ENCODE measurements at regions not wholly inside any gene's neighbourhood (a gene's known extent, or its start where the extent isn't known, plus 50 kb on each side); places are given as distances from the start of the nearest gene placed in this dataset.

DNA sequence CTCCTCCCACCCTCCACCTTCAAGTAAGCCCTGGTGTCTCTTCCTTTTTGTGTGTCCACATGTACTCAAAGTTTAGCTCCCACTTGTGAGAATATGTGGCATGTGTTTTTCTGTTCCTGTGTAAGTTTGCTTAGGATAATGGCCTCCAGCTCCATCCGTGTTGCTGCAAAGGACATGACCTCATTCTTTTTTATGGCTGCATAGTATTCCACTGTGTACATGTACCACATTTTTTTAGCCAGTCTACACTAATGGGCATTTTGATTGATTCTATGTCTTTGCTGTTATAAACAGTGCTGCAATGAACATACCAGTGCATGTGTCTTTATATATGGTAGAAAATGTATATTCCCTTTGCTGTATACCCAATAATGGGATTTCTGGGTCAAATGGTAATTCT lies 710.9 kb downstream of the CCSER2 start:
- Mint-ChIP-seq H3K27me3 (ENCODE audit: insufficient read depth, unreplicated experiment) (no peaks in the 10 kb centered on the region), H3K4me3 (ENCODE audit: unreplicated experiment) (no peak overlapping the region), H3K9me3 (ENCODE audit: unreplicated experiment) (peaks cover 24% of the 10 kb centered on the region), H3K36me3 (ENCODE audit: insufficient read depth, unreplicated experiment) (no peaks in the 10 kb centered on the region), H3K27ac (ENCODE audit: unreplicated experiment) (no peak overlapping the region), H3K4me1 (ENCODE audit: low read depth, unreplicated experiment) (peaks cover 6% of the 10 kb centered on the region)
- DNase-seq, result no peak
- Histone ChIP-seq H3K27me3 (replicated peaks; ENCODE audit: control insufficient read depth, insufficient read depth, low read length) (no peaks in the 10 kb centered on the region), H3K9me3 (peaks cover 3% of the 10 kb centered on the region; the same call in 1 of the 2 replicates), H3K4me1 (no peaks in the 10 kb centered on the region), H3K4me3 (ENCODE audit: low read depth, low read length) (no peak overlapping the region), H3K36me3 (ENCODE audit: control insufficient read depth, insufficient read depth, low read length) (no peaks in the 10 kb centered on the region)
- CTCF ChIA-PET, result no interaction called here
- intact Hi-C loops (cut with micrococcal nuclease; ENCODE audit: unreplicated experiment), result no loop called here
- TF ChIP-seq, protein P1, sequence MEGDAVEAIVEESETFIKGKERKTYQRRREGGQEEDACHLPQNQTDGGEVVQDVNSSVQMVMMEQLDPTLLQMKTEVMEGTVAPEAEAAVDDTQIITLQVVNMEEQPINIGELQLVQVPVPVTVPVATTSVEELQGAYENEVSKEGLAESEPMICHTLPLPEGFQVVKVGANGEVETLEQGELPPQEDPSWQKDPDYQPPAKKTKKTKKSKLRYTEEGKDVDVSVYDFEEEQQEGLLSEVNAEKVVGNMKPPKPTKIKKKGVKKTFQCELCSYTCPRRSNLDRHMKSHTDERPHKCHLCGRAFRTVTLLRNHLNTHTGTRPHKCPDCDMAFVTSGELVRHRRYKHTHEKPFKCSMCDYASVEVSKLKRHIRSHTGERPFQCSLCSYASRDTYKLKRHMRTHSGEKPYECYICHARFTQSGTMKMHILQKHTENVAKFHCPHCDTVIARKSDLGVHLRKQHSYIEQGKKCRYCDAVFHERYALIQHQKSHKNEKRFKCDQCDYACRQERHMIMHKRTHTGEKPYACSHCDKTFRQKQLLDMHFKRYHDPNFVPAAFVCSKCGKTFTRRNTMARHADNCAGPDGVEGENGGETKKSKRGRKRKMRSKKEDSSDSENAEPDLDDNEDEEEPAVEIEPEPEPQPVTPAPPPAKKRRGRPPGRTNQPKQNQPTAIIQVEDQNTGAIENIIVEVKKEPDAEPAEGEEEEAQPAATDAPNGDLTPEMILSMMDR (IDR thresholded peaks at IDR 0.05; ENCODE audit: insufficient read depth in 1 of 2, low read depth in 1 of 2, low read length in 1 of 2, severe bottlenecking in 1 of 2, unreplicated experiment in 1 of 2), result no peak
- POLR2A ChIA-PET, result no interaction called here
- no TSS peak for BruUV-seq (replicated peaks)

GRCh38 chr10:85043207-85043606 lies 714.8 kb downstream of the CCSER2 start:
- Mint-ChIP-seq H3K9me3 (ENCODE audit: unreplicated experiment) (peaks cover 24% of the 10 kb centered on the region), H3K27ac (ENCODE audit: unreplicated experiment) (no peak overlapping the region), H3K36me3 (ENCODE audit: insufficient read depth, unreplicated experiment) (no peaks in the 10 kb centered on the region), H3K4me1 (ENCODE audit: low read depth, unreplicated experiment) (peaks cover 6% of the 10 kb centered on the region), H3K27me3 (ENCODE audit: insufficient read depth, unreplicated experiment) (no peaks in the 10 kb centered on the region), H3K4me3 (ENCODE audit: unreplicated experiment) (no peak overlapping the region)
- Histone ChIP-seq H3K4me1 (no peaks in the 10 kb centered on the region), H3K9me3 (peaks cover 3% of the 10 kb centered on the region; the same call in 1 of the 2 replicates), H3K4me3 (ENCODE audit: low read depth, low read length) (no peak overlapping the region), H3K27me3 (replicated peaks; ENCODE audit: control insufficient read depth, insufficient read depth, low read length) (no peaks in the 10 kb centered on the region), H3K36me3 (ENCODE audit: control insufficient read depth, insufficient read depth, low read length) (no peaks in the 10 kb centered on the region)
- ChIA-PET POLR2A (no interaction called here), CTCF (no interaction called here)
- TF ChIP-seq, protein P1 (IDR thresholded peaks at IDR 0.05; ENCODE audit: insufficient read depth in 1 of 2, low read depth in 1 of 2, low read length in 1 of 2, severe bottlenecking in 1 of 2, unreplicated experiment in 1 of 2), result no peak
- intact Hi-C loops (cut with micrococcal nuclease; ENCODE audit: unreplicated experiment), result no loop called here
- no TSS peak for BruUV-seq (replicated peaks)
- no peak for DNase-seq

DNA sequence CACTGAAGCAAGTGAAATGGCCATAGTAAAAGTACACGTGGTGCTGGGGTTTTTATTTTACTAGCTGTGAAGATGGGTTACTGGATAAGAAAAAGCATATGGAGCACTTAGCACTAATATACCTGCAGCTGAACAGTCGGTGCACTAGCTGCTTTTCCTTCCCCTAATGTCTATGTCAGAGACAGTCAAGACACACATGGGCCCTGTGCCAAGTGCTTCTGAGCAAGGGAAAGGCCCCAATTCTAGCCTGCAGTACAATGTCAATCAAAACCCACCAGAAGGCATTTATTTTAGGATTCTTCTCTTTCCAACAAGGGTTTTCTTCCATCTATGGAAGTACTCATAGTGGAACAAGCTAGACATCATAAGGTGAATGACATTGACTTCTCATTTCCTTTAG lies 716.7 kb downstream of the CCSER2 start:
- Mint-ChIP-seq H3K4me3 (ENCODE audit: unreplicated experiment) (no peak overlapping the region), H3K27me3 (ENCODE audit: insufficient read depth, unreplicated experiment) (no peaks in the 10 kb centered on the region), H3K36me3 (ENCODE audit: insufficient read depth, unreplicated experiment) (no peaks in the 10 kb centered on the region), H3K27ac (ENCODE audit: unreplicated experiment) (no peak overlapping the region), H3K9me3 (ENCODE audit: unreplicated experiment) (peaks cover 14% of the 10 kb centered on the region), H3K4me1 (ENCODE audit: low read depth, unreplicated experiment) (peaks cover 6% of the 10 kb centered on the region)
- no peaks in the 10 kb centered on the region for H3K4me1 ChIP-seq
- POLR2A ChIA-PET, result no interaction called here
- H3K9me3 ChIP-seq, result peaks cover 3% of the 10 kb centered on the region; the same call in 1 of the 2 replicates
- CTCF ChIA-PET, result no interaction called here
- no peak overlapping the region for H3K4me3 ChIP-seq (ENCODE audit: low read depth, low read length)
- no peaks in the 10 kb centered on the region for H3K27me3 ChIP-seq (replicated peaks; ENCODE audit: control insufficient read depth, insufficient read depth, low read length)
- BruUV-seq (replicated peaks), result no TSS peak
- TF ChIP-seq, protein P1 (IDR thresholded peaks at IDR 0.05; ENCODE audit: insufficient read depth in 1 of 2, low read depth in 1 of 2, low read length in 1 of 2, severe bottlenecking in 1 of 2, unreplicated experiment in 1 of 2), result no peak
- DNase-seq, result no peak
- intact Hi-C loops (cut with micrococcal nuclease; ENCODE audit: unreplicated experiment), result no loop called here
- no peaks in the 10 kb centered on the region for H3K36me3 ChIP-seq (ENCODE audit: control insufficient read depth, insufficient read depth, low read length)

Data from Caco-2 (cell line).